HCT116 (cell line): ENCODE measurements at regions not wholly inside any gene's neighbourhood (a gene's known extent, or its start where the extent isn't known, plus 50 kb on each side); places are given as distances from the start of the nearest gene placed in this dataset.

Source experiments
- ATAC-seq: fragments of 200-7000 bp; cut with Tn5 transposase; 2 replicates; pipeline ENCODE4 v1.9.1; 2020; ENCODE audit warnings: mild to moderate bottlenecking, moderate library complexity
- BruUV-seq: library from RNA; stranded (reverse); fragments of 400-500 nt; replicated peaks from 2 replicates; lab custom pipeline; 2021; lab: Mats Ljungman, UMichigan
- CTCF ChIA-PET: fragments of 300-600 bp; sonication (Branson Sonifier 250); formaldehyde crosslinking; loops from one replicate; lab custom pipeline; 2021; ENCODE audit warnings: antibody characterized with exemption; lab: Charles Lee
- POLR2A ChIA-PET: fragments of 300-600, 350-600 bp; sonication (Branson Sonifier 250); formaldehyde crosslinking; loops from one replicate; lab custom pipeline; 2021; ENCODE audit warnings: antibody characterized with exemption; lab: Charles Lee
- RAD21 ChIA-PET, 2 experiments: fragments of 300-600 bp; sonication (Branson Sonifier 250); formaldehyde crosslinking; loops; one replicate each; lab custom pipeline; 2023; ENCODE audit warnings: low total read pairs in 2 of 2; ENCODE audit not compliant: uncharacterized antibody in 2 of 2, unreplicated experiment in 2 of 2, low non-redundant PET in 1 of 2; lab: Charles Lee
- DNase-seq: peaks from one replicate; pipeline ENCODE4 v3.0.0-alpha.2; 2010; ENCODE audit warnings: low read depth, low spot score
- H2AFZ ChIP-seq: fragments of 200-600 bp; shearing (Covaris generic), sonication (generic); 2 replicates; pipeline ENCODE4 v1.6.1; 2017; ENCODE audit warnings: low read depth, mixed run types, mixed read lengths, antibody characterized with exemption, low read length; ENCODE audit not compliant: poor library complexity, severe bottlenecking
- H3K27ac ChIP-seq: 2 replicates; pipeline ENCODE4 v1.5.1; 2012; ENCODE audit warnings: low read depth, low read length
- H3K27me3 ChIP-seq: fragments of 200-600 bp; sonication (generic); 2 replicates; pipeline ENCODE4 v1.6.1; 2016; ENCODE audit warnings: mixed run types, low read length, mixed read lengths; ENCODE audit not compliant: insufficient read depth
- H3K36me3 ChIP-seq, 2 experiments: fragments of 200-500 bp in 1 of 2; fragments of 200-600 bp in 1 of 2; sonication (Bioruptor generic) in 1 of 2; sonication (generic) in 1 of 2; 2 replicates each; pipeline versions ENCODE4 v1.5.1 to v1.6.1; 2014 to 2016; ENCODE audit warnings: low read length in 2 of 2, inconsistent platforms in 1 of 2, mixed read lengths in 1 of 2, mixed run types in 1 of 2; ENCODE audit not compliant: insufficient read depth in 2 of 2, control insufficient read depth in 1 of 2
- H3K4me1 ChIP-seq, 2 experiments: fragments of 200-600 bp in 1 of 2; sonication (generic) in 1 of 2; 2 replicates each; pipeline versions ENCODE4 v1.5.1 to v1.6.1; 2012 to 2017; ENCODE audit warnings: low read length in 2 of 2, inconsistent platforms in 1 of 2, mild to moderate bottlenecking in 1 of 2, mixed read lengths in 1 of 2, mixed run types in 1 of 2, moderate library complexity in 1 of 2; ENCODE audit not compliant: insufficient read depth in 2 of 2, control insufficient read depth in 1 of 2
- H3K4me2 ChIP-seq: fragments of 200-600 bp; sonication (generic); 2 replicates; pipeline ENCODE4 v1.6.1; 2017; ENCODE audit warnings: mixed run types, low read length, mixed read lengths
- H3K4me3 ChIP-seq, 2 experiments: fragments of 200-600 bp in 1 of 2; sonication (generic) in 1 of 2; replicated peaks in 1 of 2; 2 replicates each; pipeline ENCODE4 v1.5.1; 2011 to 2016; ENCODE audit warnings: low read length in 2 of 2, control low read depth in 1 of 2, low read depth in 1 of 2, mild to moderate bottlenecking in 1 of 2, mixed read lengths in 1 of 2, mixed run types in 1 of 2
- H3K79me2 ChIP-seq: fragments of 200-600 bp; sonication (generic); 2 replicates; pipeline ENCODE4 v1.6.1; 2017; ENCODE audit warnings: mild to moderate bottlenecking, mixed run types, low read length, moderate library complexity, mixed read lengths; ENCODE audit not compliant: insufficient read depth
- H3K9ac ChIP-seq: fragments of 200-600 bp; sonication (generic); 2 replicates; pipeline ENCODE4 v1.6.1; 2016; ENCODE audit warnings: low read length, mixed read lengths
- H3K9me2 ChIP-seq: fragments of 200-600 bp; sonication (generic), shearing (Covaris generic); 2 replicates; pipeline ENCODE4 v1.6.1; 2017; ENCODE audit warnings: mixed run types, mild to moderate bottlenecking, moderate library complexity; ENCODE audit not compliant: insufficient read depth
- H3K9me3 ChIP-seq, 2 experiments: fragments of 200-500 bp in 1 of 2; fragments of 200-600 bp in 1 of 2; sonication (Bioruptor generic) in 1 of 2; sonication (generic) in 1 of 2; 2 replicates each; pipeline ENCODE4 v1.6.1; 2014 to 2017; ENCODE audit warnings: low read length in 2 of 2, mixed read lengths in 2 of 2, inconsistent platforms in 1 of 2, low read depth in 1 of 2, mild to moderate bottlenecking in 1 of 2, mixed run types in 1 of 2, moderate library complexity in 1 of 2; ENCODE audit not compliant: control insufficient read depth in 1 of 2, insufficient read depth in 1 of 2
- H4K20me1 ChIP-seq: fragments of 200-600 bp; sonication (generic), shearing (Covaris generic); 2 replicates; pipeline ENCODE4 v1.6.1; 2017; ENCODE audit warnings: mixed run types, mild to moderate bottlenecking, moderate library complexity; ENCODE audit not compliant: insufficient read depth
- CBX3 ChIP-seq: IDR thresholded peaks from 2 replicates; pipeline ENCODE4 v1.6.1; 2012; ENCODE audit warnings: low read depth
- EGR1 ChIP-seq: IDR thresholded peaks from 2 replicates; pipeline ENCODE4 v1.6.1; 2012; ENCODE audit warnings: low read depth
- POLR2AphosphoS5 ChIP-seq: IDR thresholded peaks from 2 replicates; pipeline ENCODE4 v1.6.1; 2011; ENCODE audit warnings: mild to moderate bottlenecking, low read depth, low read length, moderate library complexity
- RAD21 ChIP-seq: IDR thresholded peaks from 2 replicates; pipeline ENCODE4 v1.6.1; 2012; ENCODE audit warnings: low read depth, mild to moderate bottlenecking
- SIN3A ChIP-seq: IDR thresholded peaks from 2 replicates; pipeline ENCODE4 v1.6.1; 2012; ENCODE audit warnings: low read depth
- YY1 ChIP-seq: IDR thresholded peaks from 2 replicates; pipeline ENCODE4 v1.6.1; 2011; ENCODE audit warnings: low read length, low read depth, moderate library complexity, mild to moderate bottlenecking; ENCODE audit not compliant: insufficient replicate concordance; ENCODE audit errors: extremely low read depth
- ZFX ChIP-seq: fragments of 450-650 bp; IDR thresholded peaks from 2 replicates; pipeline ENCODE4 v1.6.1; 2017
- ZNF274 ChIP-seq: fragments of 200-500 bp; sonication (Bioruptor generic); IDR thresholded peaks from 2 replicates; pipeline ENCODE4 v1.6.1; 2014; ENCODE audit warnings: mild to moderate bottlenecking, low read depth, low read length, inconsistent platforms
- intact Hi-C: fragments of 100-400 bp; cut with micrococcal nuclease; formaldehyde crosslinking; loops from 2 replicates; pipeline ENCODE4 v1.10.0; 2022
- TF ChIP-seq, protein P1 (sequence below): IDR thresholded peaks from 2 replicates; pipeline ENCODE4 v1.6.1; 2012

GRCh38 chr4:14902342-14902741 is 99.9 kb upstream of the CPEB2 start:
- Histone ChIP-seq H3K36me3 (no peaks in the 10 kb centered on the region), H3K4me1 (no peaks in the 10 kb centered on the region), H2AFZ (no peak overlapping the region), H3K79me2 (no peaks in the 10 kb centered on the region), H3K27ac (no peak overlapping the region), H3K9me3 (no peaks in the 10 kb centered on the region), H4K20me1 (no peaks in the 10 kb centered on the region), H3K4me3 (no peak overlapping the region), H3K4me2 (no peak overlapping the region), H3K27me3 (no peaks in the 10 kb centered on the region), H3K9ac (no peak overlapping the region), H3K9me2 (0 out of 2 replicates have a peak, but pooled peaks cover 4% of the 10 kb centered on the region)
- ChIA-PET POLR2A (no interaction called here), RAD21 (no interaction called here), CTCF (no interaction called here)
- ATAC-seq, result no peak
- TF ChIP-seq, protein P1, sequence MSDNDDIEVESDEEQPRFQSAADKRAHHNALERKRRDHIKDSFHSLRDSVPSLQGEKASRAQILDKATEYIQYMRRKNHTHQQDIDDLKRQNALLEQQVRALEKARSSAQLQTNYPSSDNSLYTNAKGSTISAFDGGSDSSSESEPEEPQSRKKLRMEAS, result no peak
- TF ChIP-seq ZNF274 (no peak), SIN3A (no peak), RAD21 (no peak), POLR2AphosphoS5 (no peak), YY1 (no peak)
- no peak for DNase-seq
- no TSS peak for BruUV-seq
- intact Hi-C loops, result no loop called here

- H3K36me3 ChIP-seq, result no peaks in the 10 kb centered on the region
- BruUV-seq, result no TSS peak
- H3K9me3 ChIP-seq, result no peaks in the 10 kb centered on the region
- H3K9ac ChIP-seq, result no peak overlapping the region
- no peaks in the 10 kb centered on the region for H4K20me1 ChIP-seq
- H3K4me3 ChIP-seq, result no peak overlapping the region
- H3K27me3 ChIP-seq, result no peaks in the 10 kb centered on the region
- ChIA-PET POLR2A (no interaction called here), CTCF (no interaction called here), RAD21 (no interaction called here)
- no peak overlapping the region for H2AFZ ChIP-seq
- H3K27ac ChIP-seq, result no peak overlapping the region
- H3K9me2 ChIP-seq, result 0 out of 2 replicates have a peak, but pooled peaks cover 4% of the 10 kb centered on the region
- intact Hi-C loops, result no loop called here
- TF ChIP-seq CBX3, result no peak
- TF ChIP-seq ZFX, result no peak
- no peak for TF ChIP-seq EGR1
- TF ChIP-seq, all 23 proteins: peak for 0
- H3K4me1 ChIP-seq, result no peaks in the 10 kb centered on the region; a peak in 1 of 4 replicates
- H3K79me2 ChIP-seq, result no peaks in the 10 kb centered on the region
- no peak for DNase-seq
- H3K4me2 ChIP-seq, result no peak overlapping the region
- no peak for ATAC-seq
Observed at GRCh38 chr4:14903321-14903720, 99.0 kb upstream of the CPEB2 start.
